Activated CD8-positive, alpha-beta T cell treated with anti-CD3 and anti-CD28 coated beads for 36 hours (primary cell): ENCODE measurements at regions not wholly inside any gene's neighbourhood (a gene's known extent, or its start where the extent isn't known, plus 50 kb on each side); places are given as distances from the start of the nearest gene placed in this dataset.

Experiments
- ATAC-seq: fragments of 200-7000 bp; cut with Tn5 transposase; one replicate; pipeline ENCODE4 v1.10.0; 2021; ENCODE audit warnings: mild to moderate bottlenecking, moderate library complexity
- CTCF ChIA-PET: fragments of 350-600 bp; sonication (Branson Sonifier 250); formaldehyde crosslinking; loops from one replicate; lab custom pipeline; 2021; ENCODE audit warnings: antibody characterized with exemption; lab: Charles Lee
- POLR2A ChIA-PET: fragments of 350-600 bp; sonication (Branson Sonifier 250); formaldehyde crosslinking; loops from one replicate; lab custom pipeline; 2021; ENCODE audit warnings: antibody characterized with exemption; lab: Charles Lee
- DNase-seq: peaks from one replicate; pipeline ENCODE4 v3.0.0-alpha.2; 2020
- H3K27ac Mint-ChIP-seq: one replicate; pipeline ENCODE4 v1.8.0; 2021; ENCODE audit warnings: mild to moderate bottlenecking, mixed read lengths
- H3K27me3 Mint-ChIP-seq: one replicate; pipeline ENCODE4 v1.8.0; 2021; ENCODE audit warnings: mixed read lengths
- H3K36me3 Mint-ChIP-seq: one replicate; pipeline ENCODE4 v1.8.0; 2021; ENCODE audit warnings: low read depth, mixed read lengths
- H3K4me1 Mint-ChIP-seq: one replicate; pipeline ENCODE4 v1.8.0; 2021; ENCODE audit warnings: low read depth, mixed read lengths
- H3K4me3 Mint-ChIP-seq: one replicate; pipeline ENCODE4 v1.8.0; 2021; ENCODE audit warnings: mild to moderate bottlenecking, moderate library complexity, mixed read lengths
- H3K9me3 Mint-ChIP-seq: one replicate; pipeline ENCODE4 v1.8.0; 2021; ENCODE audit warnings: mixed read lengths
- intact Hi-C: fragments of 100-400 bp; cut with micrococcal nuclease; formaldehyde crosslinking; loops from one replicate; pipeline ENCODE4 v1.10.0; 2022
- TF ChIP-seq, protein P1 (sequence below): fragments of 200-600 bp; IDR thresholded peaks from one replicate; pipeline ENCODE4 v1.8.0; 2022; ENCODE audit warnings: antibody characterized with exemption, mild to moderate bottlenecking

DNA sequence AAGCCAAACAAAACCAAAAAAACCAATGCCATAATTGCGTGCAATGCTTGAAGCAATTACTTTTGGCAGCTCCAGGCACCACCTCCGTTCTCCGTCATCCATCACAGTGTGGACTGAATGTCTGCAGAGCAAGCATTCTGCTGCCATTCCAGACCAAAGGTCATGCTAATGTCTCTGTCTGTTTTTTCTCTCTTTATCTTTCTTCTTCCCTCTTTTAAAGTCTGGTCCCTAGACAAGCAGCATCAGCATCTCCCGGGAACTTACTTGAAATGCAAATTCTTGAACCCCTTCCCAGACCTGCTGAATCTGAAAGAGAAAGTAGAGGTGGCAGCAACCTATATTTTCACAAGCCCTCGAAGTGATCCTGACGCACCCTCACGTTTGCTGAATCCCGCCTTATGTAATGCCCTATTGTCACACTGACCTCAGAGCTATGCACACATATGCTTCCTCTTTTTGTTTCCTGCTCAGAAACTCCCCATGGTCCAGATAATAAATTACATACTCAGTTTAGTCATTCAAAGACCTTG, 297.3 kb upstream of the PROK2 start:
- intact Hi-C loops, result no loop called here
- Mint-ChIP-seq H3K27ac (no peak overlapping the region), H3K4me3 (no peak overlapping the region), H3K4me1 (peaks cover 21% of the 10 kb centered on the region), H3K9me3 (no peaks in the 10 kb centered on the region), H3K27me3 (peaks cover 4% of the 10 kb centered on the region), H3K36me3 (no peaks in the 10 kb centered on the region)
- POLR2A ChIA-PET, result no interaction called here
- DNase-seq (no peak), ATAC-seq (no peak)
- TF ChIP-seq, protein P1, sequence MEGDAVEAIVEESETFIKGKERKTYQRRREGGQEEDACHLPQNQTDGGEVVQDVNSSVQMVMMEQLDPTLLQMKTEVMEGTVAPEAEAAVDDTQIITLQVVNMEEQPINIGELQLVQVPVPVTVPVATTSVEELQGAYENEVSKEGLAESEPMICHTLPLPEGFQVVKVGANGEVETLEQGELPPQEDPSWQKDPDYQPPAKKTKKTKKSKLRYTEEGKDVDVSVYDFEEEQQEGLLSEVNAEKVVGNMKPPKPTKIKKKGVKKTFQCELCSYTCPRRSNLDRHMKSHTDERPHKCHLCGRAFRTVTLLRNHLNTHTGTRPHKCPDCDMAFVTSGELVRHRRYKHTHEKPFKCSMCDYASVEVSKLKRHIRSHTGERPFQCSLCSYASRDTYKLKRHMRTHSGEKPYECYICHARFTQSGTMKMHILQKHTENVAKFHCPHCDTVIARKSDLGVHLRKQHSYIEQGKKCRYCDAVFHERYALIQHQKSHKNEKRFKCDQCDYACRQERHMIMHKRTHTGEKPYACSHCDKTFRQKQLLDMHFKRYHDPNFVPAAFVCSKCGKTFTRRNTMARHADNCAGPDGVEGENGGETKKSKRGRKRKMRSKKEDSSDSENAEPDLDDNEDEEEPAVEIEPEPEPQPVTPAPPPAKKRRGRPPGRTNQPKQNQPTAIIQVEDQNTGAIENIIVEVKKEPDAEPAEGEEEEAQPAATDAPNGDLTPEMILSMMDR, result no peak
- CTCF ChIA-PET, result no interaction called here

DNA sequence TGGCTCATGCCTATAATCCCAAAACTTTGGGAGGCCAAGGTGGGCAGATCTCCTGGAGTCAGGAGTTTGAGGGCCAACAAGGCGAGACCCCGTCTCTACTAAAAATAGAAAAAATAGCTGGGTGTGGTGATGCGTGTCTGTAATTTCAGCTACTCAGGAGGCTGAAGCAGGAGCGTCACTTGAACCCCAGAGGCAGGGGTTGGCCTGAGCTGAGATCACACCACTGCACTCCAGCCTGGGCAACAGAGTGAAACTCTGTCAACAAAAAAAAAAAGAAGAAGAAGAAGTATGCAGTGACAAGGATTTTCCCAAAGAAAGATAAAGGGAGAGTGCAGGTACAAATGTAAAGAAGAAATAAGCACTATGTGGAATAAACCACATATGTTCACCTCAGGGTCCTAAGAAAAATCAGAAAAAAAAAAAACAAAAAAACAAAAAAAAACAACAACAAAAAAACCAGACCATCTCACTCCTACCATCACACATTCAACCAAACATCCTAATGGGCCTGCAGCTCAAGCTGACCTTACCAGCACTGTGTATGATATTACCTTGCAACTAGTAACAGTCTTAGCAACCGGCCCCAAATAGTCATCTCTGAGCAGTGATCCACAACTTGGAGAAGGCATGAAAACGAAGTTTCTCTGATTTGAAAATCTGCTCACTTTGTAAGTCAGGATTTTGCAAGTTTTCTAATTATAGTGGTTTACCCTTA, 296.7 kb upstream of the PROK2 start:
- H3K9me3 Mint-ChIP-seq, result peaks cover under 1% of the 10 kb centered on the region

DNA sequence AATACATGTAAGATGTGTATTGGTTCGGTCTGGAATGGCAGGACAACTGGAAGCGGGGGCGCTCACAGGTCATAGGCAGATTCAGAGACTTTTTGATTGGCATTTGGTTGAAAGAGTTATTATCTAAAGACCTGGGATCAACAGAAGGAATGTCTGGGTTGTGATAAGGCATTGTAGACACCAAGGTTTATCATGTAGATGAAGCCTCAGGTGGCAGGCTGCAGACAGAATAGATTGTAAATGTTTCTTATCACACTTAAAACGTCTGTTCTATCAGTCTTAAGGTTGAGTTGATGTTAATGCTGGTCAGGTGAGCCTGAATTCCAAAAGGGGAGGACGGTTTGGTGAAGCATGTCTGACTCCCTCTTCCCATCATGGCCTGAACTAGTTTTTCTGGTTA, 295.9 kb upstream of the PROK2 start:
- POLR2A ChIA-PET, result no interaction called here

More for the DNA sequence above, 296.7 kb upstream of the PROK2 start:
- H3K36me3 Mint-ChIP-seq, result no peaks in the 10 kb centered on the region
- POLR2A ChIA-PET, result no interaction called here
- H3K27ac Mint-ChIP-seq, result no peak overlapping the region
- intact Hi-C loops, result no loop called here
- no peak for DNase-seq
- peaks cover 23% of the 10 kb centered on the region for H3K4me1 Mint-ChIP-seq
- CTCF ChIA-PET, result no interaction called here
- no peak for ATAC-seq
- TF ChIP-seq, protein P1, result no peak
- H3K4me3 Mint-ChIP-seq, result no peak overlapping the region
- H3K27me3 Mint-ChIP-seq, result peaks cover 4% of the 10 kb centered on the region

DNA sequence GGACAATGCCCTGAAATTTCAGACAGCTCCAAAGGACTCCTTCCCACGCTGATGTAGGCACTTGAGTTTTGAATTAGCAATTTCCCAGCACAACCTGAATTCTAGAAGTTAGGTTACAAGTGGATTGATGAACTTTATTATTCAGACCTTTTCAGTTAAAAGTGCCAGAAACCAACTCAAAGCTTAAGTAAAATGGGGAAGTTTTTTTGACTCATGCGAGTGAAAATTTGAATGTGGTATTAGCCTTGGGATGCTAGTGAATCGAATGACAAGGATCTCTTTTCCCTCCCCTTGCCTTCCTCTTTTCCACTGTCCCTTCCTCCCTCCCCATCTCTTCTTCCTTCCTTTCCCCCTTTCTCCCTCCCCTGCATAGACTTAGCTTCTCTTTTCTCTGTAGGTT, 295.1 kb upstream of the PROK2 start:
- DNase-seq (no peak), ATAC-seq (no peak)
- peaks cover 4% of the 10 kb centered on the region for H3K36me3 Mint-ChIP-seq
- intact Hi-C loops, result no loop called here
- ChIA-PET CTCF (interaction anchor here (1.5 kb wide), 1 partner anchor 12 kb away, joined by 3 read pairs; no protein-coding TSS in a partner anchor), POLR2A (no interaction called here)
- no peak overlapping the region for H3K4me3 Mint-ChIP-seq
- peaks cover 4% of the 10 kb centered on the region for H3K27me3 Mint-ChIP-seq
- H3K4me1 Mint-ChIP-seq, result peaks cover 23% of the 10 kb centered on the region
- TF ChIP-seq, protein P1, result no peak
- H3K27ac Mint-ChIP-seq, result no peak overlapping the region
- H3K9me3 Mint-ChIP-seq, result peaks cover 10% of the 10 kb centered on the region

More for the DNA sequence above, 295.9 kb upstream of the PROK2 start:
- CTCF ChIA-PET, result no interaction called here
- ATAC-seq (no peak), DNase-seq (no peak)
- peaks cover 3% of the 10 kb centered on the region for H3K9me3 Mint-ChIP-seq
- no peak overlapping the region for H3K4me3 Mint-ChIP-seq
- TF ChIP-seq, protein P1, result no peak
- intact Hi-C loops, result no loop called here
- no peaks in the 10 kb centered on the region for H3K36me3 Mint-ChIP-seq
- H3K27ac Mint-ChIP-seq, result no peak overlapping the region
- peaks cover 23% of the 10 kb centered on the region for H3K4me1 Mint-ChIP-seq
- peaks cover 3% of the 10 kb centered on the region for H3K27me3 Mint-ChIP-seq

DNA sequence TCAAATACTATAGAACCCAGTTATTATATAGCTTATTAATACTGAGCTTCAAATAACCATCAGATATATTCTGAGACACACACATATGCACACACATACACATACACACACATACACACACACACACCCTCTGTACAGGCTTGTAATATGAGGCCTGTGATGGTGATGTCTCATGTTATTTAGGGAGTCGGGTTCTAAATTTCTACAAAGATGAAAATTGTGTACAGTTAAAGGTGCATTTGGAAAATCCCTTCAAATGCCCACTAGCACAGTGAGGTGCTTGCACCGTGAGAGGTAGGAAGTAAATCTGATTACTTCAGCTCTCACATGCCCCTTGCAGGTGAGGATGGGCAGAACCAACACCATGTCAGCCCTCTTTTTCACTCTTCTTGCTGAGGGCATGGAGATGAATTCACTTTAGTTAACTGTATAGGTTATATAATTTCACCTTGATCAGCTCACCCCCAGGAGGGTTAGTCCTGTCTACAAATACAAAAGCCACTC, 294.5 kb upstream of the PROK2 start:
- TF ChIP-seq, protein P1, result no peak
- intact Hi-C loops, result no loop called here
- DNase-seq (no peak), ATAC-seq (no peak)
- ChIA-PET POLR2A (no interaction called here), CTCF (interaction anchor here (1.4 to 1.5 kb wide), 2 partner anchors 11 to 204 kb away, joined by 3 read pairs; no protein-coding TSS in a partner anchor)
- Mint-ChIP-seq H3K36me3 (peaks cover 5% of the 10 kb centered on the region), H3K27me3 (peaks cover 4% of the 10 kb centered on the region), H3K27ac (no peak overlapping the region), H3K9me3 (peaks cover 12% of the 10 kb centered on the region), H3K4me3 (no peak overlapping the region), H3K4me1 (peaks cover 23% of the 10 kb centered on the region)
